GM04504 (cell line): ENCODE measurements at regions not wholly inside any gene's neighbourhood (a gene's known extent, or its start where the extent isn't known, plus 50 kb on each side); places are given as distances from the start of the nearest gene placed in this dataset.

Experiments used
- DNase-seq: peaks from one replicate; pipeline ENCODE4 v3.0.0-alpha.2; 2012; ENCODE audit warnings: low read depth

DNA sequence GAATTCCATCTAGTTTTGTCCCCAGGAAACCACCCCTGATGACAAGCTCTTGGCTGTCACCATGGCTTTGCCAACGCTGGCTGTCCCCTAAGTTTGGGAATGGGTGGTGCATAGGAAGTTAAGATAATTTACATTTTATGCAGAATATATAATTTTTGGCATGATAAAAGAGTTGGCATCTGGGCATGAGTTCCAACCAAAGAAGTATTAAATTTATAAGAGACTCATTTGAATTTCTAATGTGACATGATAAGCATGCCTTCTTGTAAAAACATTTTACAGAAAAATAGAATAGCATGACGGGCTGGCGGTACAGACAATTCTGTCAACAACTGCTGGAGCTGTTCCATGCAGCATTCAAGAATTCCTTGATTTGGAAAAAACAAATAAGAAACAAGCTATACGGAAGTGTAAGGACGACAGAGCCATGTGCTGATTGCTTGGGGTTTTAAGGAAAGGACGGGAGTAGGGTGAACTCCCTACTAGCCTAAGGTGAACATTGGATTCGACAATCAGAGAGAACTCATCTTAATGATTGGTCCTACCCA is 106.8 kb upstream of the C1orf21 start:
- no peak for DNase-seq

DNA sequence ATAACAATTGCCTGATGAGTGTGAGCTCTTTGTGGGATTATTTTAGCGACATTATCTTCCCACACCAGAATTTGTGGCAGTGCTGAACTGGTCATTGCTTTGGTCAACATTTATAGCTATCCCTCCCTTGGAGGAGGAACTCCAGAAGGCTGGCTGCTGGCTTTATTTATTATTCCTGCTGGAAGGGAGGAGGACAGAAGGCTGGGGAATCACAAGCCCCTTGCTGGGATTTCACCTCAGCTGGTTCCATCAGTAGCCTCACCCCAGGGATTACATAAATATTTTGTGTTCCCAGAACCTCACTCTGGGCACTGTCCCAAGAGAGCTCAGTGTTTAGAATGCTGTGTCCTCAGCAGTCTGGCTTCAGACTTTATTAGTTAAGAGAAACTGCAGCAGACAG is 102.8 kb upstream of the C1orf21 start:
- DNase-seq, result peak; percentile 71

DNA sequence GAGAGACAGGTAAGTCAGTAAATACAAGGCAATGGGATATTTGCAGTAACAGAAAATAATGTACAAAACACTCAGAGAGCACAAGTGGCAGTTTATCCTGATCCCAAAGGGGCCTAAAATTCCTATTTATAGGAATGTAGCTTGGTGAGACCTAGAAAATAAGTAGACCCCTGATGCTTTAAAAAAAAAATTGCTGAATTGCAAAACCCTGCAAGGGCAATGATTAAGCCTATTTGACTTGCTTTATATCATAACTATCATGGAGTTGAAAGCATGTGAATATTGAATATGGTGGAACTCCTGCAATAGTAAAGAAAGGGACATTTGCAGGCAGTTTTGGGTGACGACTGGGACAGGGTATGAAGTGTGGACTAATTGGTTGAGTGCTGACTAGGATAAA is 101.9 kb upstream of the C1orf21 start:
- no peak for DNase-seq

DNA sequence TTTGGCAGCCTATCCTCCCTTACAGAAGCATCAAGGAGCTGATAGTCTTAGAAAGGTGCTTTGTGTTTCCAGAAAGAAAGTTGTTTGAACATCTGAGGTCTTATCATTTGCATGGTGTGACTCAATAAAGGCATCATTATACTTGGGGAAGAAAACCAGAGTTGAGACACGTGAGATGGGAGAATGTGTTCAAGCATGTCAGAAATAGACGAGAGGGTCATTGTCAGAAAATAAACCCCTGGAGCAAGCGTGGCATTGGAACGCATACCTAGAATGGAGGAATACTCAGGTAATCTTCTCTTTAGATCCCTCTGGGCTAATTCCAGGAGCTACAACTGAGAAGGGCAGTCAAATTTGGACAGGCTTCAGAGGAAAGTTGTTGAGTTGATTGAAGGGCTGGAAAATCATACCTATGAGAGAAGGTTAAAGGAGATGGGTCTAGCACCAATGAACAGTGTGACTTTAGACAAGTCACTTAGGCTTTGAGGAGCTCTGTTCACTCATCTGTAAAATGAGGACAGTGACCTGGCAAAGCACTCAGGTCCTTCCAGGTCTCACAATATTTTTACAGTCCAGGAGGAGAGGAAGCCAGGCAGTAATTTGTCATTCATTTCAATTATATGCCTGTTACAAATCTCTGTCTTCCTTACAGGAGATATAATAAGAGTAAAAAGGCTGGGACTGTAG is 101.3 kb upstream of the C1orf21 start:
- DNase-seq, result no peak

DNA sequence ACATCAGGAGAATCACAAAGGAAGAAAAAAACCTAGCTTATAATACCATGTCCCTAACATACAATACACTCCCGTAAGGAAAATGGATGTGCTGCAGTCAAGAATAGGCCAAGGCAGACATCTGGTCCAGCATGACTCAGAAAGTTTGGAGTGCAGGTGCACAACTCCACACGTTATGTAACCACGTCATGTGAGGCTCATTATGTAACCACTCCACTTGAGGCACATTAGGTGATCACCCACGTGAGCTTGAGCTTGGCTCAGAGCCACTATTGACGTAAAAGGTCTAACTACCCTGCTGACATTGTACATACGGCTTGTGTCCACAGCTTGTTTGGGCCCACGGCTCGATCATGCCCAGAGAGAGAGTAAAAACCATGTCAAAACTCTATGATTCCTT is 99.8 kb upstream of the C1orf21 start:
- no peak for DNase-seq

DNA sequence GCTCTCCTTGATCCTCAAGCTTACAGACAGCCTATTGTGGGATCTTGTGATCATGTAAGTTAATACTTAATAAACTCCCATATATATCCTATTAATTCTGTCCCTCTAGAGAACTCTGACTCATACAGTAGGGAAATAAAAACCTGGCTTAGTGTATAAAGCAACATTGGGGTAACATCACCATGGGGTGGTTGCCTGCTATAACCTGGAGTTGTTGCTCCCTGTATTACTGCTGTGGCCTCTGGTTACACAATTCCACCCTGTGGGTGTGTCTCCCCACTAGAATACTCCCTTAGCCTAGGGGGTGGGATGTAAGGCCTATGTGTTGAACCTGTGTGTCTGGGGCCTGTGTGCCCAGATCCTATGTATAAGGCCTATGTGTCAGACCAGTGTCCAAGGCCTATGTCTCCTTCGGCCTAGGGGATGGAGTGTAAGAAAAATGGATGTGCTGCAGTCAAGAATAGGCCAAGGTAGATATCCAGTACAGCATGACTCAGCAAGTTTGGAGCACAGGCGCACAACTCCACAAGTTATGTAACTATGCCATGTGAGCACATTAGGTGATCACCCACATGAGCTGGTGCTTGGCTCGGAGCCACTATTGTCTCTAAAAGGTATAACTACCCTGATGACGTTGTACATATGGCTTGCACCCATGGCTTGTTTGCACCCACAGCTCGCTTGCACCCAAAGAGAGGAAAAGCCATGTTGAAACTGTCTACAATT is 96.8 kb upstream of the C1orf21 start:
- DNase-seq, result no peak

DNA sequence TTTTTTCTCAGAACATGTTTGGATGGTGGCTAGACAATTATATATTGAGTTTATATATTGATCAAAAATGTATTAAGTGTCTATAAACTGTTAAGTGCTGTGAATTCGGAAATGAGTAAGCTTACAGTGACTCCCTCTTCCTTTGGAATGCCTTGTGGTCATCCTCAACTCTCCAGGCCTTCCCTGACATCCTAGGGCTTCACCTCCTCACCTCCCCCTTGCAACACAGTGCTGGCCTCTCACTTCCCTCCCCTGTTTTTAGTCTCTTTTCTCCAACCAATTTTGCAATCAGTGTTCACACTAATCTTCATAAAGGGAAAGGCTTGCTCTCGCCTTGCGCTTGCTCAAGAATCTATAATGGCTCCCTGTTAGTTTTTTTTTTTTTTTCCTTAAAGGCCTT is 95.1 kb upstream of the C1orf21 start:
- no peak for DNase-seq

DNA sequence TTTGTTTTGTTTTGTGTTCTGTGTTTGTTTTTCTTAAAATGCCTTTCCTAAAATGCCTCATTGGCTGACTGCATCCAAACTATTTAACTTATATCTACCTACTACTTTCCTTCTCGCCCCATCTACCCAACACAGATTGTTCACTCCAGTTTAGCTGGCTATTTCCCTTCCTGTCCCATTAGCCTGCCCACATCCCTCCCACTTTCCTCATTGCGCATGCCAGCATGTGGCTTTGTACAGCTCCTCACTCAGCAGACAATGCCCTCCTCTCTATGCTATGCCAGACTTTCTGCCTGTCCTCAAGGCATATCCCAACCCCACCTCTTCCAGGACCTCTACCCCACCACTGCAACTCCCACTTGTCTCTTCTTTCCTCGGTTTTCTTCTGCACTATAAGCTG is 94.7 kb upstream of the C1orf21 start:
- DNase-seq, result no peak

DNA sequence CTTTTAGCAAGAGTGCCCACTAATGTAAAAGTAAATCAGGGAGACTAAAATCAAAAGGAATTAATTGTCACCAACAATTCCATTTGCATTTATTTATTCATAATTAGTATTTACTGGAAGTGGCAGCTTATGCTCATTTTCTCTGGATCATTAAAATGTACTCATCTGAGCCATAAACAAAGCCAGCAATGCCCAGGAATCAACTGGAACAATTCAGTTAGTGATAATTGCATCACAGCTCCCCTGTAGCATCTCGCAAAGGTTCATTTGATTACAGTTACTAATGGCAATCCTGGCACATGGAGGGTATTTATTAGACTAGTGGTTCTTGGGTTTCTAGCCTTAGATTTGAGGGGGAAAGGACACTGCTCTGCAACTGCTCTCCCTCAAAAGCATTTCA is 92.7 kb upstream of the C1orf21 start:
- DNase-seq, result no peak

DNA sequence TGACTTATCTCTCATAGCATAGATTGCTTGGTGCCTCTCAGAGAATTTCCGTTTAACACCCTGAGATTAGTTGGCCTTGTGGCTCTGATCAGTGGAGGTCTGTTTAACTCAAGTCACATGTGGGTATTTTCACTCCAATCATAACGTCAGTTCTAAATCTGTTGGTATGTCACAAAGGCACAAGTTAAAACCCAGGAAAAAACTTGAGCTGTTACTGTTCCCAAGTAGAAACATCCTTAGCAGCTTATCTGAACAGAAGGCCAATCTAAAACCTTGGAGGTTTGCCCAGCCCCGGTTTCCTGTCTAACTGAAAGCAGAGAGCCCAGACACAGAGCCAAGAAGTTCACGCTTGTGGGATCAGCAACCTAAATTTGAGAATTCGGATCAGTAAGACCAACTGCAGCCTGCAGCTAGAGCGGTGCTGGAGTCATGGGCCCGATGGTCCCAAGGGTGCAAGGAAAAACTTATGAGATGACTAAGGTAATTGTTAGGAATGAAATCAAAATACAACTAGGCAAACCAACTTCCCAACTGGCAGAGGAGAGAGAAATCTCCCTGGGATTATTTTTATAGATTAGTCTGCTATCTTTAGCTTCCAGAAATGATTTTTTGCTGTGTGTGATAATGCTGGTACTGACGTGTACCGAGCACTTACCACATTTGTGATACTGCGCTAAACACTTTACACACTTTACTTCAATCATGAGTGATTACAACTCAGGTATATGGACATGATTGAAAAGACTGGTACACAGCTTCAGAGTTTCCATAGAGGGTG is 90.2 kb upstream of the C1orf21 start:
- DNase-seq, result peak; percentile 81

DNA sequence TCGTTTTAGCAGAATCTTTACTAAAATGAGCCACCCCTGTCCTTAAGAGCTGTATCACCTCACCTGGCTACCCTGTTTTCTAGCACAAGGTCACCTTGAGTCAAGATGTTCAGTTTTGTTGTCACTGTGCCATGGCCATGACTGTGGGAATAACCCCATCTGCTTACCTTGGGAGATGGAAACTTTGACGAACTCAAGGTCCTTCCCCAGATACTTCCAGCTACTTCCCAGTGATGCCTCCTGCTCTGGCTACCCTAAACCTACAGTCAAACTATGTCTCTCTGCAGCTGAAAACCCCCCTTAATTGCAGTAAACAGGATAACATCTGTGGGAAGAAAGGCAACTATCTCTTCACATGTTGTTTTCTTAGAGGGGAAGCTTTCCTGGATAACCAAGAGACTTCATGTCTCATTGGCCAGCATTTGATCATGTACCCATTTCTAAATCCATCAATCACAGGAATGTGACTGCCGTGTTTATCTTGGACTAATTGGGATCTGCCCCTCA is 89.5 kb upstream of the C1orf21 start:
- no peak for DNase-seq

DNA sequence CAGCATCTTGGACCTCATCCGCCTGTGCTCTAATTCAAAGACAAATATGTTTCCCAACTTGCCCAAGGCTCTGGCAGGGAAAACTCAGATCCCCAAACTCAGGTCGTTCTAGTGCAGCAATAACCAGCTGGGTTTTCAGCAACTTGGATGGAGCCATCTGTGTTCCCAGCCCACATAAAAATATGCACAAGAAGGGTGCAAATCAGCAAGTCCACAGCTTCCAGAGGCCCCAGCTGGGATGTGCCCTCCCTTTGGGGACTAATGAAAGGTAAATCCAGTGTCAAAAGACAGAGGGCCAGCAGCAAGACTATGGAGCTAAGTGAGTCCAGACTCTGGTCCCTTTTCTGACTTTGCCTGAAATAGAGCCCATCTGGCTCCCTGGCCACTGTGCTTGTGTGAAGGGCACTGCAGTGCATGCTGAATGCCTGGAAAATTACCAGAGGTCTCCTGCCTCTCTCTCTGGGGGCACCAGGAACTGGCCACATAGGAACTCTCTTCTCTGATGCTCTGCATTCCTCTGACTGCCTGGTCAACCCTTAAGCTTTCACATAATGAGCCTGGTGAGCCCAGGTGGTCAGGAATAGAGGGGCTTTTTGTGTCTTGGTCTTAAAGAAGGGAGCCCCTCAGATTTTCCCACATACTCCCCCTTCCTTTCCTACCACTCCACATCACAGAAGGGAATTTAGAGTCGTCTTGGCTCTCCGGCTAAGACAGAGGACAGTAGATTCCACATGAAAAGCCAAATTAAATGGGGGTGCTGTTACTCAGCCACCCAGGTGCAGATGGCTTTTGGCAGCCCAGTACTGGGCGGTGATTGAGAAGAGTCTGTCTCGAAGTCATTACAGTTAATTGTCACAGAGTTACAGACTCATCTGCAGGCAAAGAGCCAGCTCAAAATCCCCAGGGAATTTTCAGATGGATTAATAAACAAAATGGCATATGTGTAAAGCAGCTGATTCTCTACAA is 88.1 kb upstream of the C1orf21 start:
- no peak for DNase-seq

DNA sequence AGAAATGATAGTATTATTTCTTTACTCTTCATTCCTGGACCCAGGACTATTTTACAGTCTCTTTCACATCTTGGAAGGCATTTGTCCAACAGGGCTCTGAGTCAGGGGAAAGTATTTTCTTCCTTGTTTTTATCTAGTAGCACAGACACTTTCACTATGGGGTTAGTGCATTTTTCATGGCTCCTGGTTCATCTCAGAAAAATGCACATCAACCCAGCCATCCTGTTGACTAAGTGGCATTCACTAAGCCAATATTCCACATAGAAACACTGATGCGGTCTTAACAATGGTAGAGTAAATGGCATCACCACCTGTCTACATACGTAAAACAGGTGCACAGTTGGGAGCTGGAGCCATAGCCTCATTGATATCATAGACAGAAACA is 87.4 kb upstream of the C1orf21 start:
- DNase-seq, result peak; percentile 83

DNA sequence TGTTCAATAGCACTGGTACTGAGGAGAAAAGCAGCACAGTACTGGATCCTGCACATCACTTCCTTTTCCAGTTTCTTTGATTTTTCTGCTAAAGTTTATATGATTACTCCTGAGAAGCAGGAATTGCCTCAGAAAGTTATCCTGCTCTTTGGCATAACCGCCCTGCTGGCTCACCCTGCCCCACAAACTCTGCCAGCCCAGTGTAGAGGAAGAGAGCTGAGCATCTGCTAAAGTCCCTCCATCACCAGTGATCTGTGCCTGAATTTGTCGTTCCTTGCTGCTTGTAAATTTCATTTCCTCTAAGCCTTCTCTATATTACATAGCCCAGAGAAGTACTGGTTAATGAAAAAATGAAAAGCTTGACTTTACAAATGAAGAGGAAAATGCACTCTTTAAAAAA is 87.0 kb upstream of the C1orf21 start:
- no peak for DNase-seq

DNA sequence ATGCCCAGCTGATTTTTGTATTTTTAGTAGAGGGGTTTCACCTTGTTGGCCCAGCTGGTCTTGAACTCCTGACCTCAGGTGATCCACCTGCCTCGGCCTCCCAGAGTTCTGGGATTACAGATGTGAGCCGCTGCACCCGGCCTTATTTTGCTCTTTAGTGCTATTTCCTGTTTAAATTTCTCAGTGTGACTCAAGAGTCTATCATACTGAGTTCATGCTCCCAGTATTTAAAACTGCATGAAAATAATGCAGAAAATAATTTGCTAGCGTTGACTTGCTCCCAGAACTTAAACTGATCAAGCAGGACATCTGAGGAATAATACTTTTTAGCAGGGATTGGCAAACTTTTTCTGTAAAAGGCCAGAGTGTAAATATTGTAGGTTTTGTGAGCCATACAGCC is 86.4 kb upstream of the C1orf21 start:
- DNase-seq, result no peak

DNA sequence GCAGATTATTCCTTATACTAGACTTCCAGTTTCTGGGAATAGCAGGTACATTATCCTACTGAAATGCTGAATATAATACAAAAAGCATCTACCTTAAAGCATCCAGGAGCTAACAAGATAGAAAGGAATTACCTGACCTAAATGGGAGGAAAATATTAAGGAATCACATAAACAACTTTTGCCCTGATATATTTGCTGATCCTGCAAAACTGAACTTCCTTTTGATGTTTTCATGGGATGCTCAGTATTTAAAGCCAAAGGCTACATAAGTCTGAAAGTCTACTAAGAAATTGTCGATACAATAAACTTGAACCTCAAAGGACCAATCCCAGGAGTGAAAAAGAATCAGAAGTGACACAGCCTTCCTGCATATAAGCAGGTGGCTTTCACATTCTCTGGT is 85.6 kb upstream of the C1orf21 start:
- no peak for DNase-seq

DNA sequence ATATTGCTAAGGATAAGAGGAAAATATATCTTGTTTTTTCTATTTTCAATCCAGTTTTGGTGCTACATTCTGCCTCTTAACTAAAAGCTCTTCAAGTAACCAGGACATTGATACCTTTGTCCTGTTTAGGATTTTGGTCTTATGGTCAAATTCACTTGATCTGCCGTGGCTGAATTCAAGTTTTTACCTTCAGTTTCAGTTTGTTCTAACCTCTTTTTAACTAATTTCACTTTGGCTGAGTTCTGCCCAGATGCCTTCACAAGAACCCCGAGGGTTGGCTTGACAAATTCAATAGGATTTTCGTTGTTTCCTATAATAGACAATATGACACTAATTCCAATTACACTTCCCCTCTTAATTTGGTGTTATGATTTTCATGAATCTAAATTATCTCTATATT is 84.5 kb upstream of the C1orf21 start:
- no peak for DNase-seq

DNA sequence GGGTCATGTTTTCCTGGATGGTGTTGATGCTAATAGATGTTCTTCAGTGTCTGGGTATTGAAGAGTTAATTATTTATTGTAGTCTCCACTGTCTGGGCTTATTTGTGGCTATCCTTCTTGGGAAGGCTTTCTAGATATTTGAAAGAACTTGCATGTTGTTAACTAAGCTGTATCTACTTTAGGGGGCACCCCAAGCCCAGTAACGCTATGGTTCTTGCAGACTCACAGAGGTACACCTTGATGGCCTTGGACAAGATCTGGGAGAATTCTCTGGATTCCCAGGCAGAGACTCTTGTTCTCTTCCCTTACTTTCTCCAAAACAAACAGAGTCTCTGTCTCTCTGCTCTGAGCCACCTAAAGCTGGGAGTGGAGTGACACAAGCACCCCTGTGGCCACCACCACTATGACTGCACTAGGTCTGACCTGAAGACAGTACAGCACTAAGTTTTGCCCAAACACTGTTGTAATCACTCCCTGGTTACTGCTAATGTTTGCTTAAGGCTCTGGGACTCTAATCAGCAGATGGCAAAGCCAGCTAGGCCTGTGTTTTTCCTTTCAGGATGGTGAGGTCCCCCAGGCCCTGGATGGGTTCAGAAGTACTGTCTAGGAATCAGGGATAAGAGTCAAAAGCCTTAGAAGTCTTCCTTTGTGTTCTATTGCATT is 76.5 kb upstream of the C1orf21 start:
- no peak for DNase-seq

DNA sequence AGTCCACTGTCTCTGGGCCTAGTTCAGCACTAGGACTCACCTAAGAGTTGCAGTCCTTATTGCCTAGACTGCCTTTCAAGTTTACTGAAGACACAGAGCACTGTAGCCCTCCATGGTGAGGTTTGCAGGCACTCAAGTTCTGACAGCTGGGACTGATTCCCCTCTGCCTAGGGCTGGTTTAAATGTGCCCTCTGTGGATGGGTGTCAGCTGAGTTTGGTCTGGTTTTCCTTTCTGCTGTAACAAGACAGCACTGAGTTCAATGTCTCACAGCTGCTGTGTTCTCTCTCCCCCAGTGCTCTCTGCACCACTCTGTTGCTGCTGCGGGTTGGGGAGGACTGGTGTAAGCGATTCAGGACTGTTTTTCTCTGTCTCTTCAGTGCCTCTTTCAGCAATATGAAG is 75.2 kb upstream of the C1orf21 start:
- DNase-seq, result no peak

DNA sequence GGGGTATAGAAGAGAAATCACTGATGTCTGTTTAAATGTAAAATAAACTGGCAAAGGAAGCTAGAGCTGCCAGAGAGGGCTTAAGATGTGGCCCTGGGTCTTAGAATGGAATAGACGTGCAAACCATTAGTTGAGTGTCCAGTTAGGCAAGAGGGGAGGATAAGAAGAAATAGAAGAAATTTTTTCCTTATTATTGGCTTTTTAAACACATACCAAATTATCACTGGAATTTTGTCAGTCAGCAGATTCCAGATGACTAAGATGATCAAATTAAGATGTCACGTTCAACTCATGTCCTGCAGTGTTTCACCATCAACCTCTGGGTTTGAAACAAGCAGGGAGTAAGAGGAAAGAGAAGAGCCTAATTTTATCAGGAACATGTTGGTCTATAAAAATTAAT is 71.6 kb upstream of the C1orf21 start:
- DNase-seq, result no peak

DNA sequence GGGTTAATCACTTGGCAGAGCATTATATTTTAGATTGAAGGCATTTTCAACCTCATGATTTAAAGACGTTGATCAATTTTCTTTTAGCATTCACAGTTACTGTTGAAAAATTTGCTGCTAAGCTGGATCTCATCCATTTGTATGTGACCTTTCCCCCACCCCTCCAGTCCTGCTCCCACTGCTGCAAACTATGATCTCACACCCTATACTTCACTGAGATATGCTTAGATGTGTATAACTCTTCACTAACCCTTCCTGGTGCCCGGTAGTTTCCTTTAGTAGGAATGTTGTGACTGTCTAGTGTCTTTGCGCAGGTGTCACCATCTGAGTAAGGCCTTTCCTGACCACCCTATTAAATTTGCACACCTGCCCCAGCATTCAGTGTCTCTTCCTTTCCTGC is 67.0 kb upstream of the C1orf21 start:
- no peak for DNase-seq
